Mesenchymal stem cell (in vitro differentiated cells and primary cell): ENCODE measurements at regions not wholly inside any gene's neighbourhood (a gene's known extent, or its start where the extent isn't known, plus 50 kb on each side); places are given as distances from the start of the nearest gene placed in this dataset.

Source experiments
- DNase-seq: peaks from one replicate; pipeline ENCODE4 v3.0.0-alpha.2; 2013
- H2AFZ ChIP-seq: one replicate; pipeline ENCODE4 v1.6.1; 2013; ENCODE audit warnings: low read depth, mild to moderate bottlenecking, control low read depth, inconsistent platforms, low read length, moderate library complexity
- H2AK5ac ChIP-seq: 2 replicates; pipeline ENCODE4 v1.6.1; 2013; ENCODE audit warnings: low read length, moderate library complexity, mild to moderate bottlenecking, inconsistent platforms; ENCODE audit not compliant: severe bottlenecking
- H2BK120ac ChIP-seq: one replicate; pipeline ENCODE4 v1.6.1; 2013; ENCODE audit warnings: low read depth, mild to moderate bottlenecking, inconsistent platforms, low read length, moderate library complexity
- H2BK12ac ChIP-seq, 2 experiments: one replicate each; pipeline ENCODE4 v1.6.1; 2013; ENCODE audit warnings: inconsistent platforms in 2 of 2, low read length in 2 of 2, mild to moderate bottlenecking in 2 of 2, moderate library complexity in 2 of 2, control low read depth in 1 of 2
- H2BK15ac ChIP-seq: one replicate; pipeline ENCODE4 v1.6.1; 2013; ENCODE audit warnings: mild to moderate bottlenecking, low read depth, inconsistent platforms; ENCODE audit not compliant: poor library complexity, severe bottlenecking
- H2BK5ac ChIP-seq: 2 replicates; pipeline ENCODE4 v1.6.1; 2013; ENCODE audit warnings: low read depth, mild to moderate bottlenecking, low read length, control low read depth, inconsistent platforms; ENCODE audit not compliant: poor library complexity, severe bottlenecking
- H3K14ac ChIP-seq, 2 experiments: one replicate each; pipeline ENCODE4 v1.6.1; 2013; ENCODE audit warnings: inconsistent platforms in 2 of 2, low read length in 2 of 2, control low read depth in 1 of 2, mild to moderate bottlenecking in 1 of 2, moderate library complexity in 1 of 2
- H3K18ac ChIP-seq, 2 experiments: one replicate each; pipeline ENCODE4 v1.6.1; 2013; ENCODE audit warnings: inconsistent platforms in 2 of 2, low read length in 2 of 2, control low read depth in 1 of 2, low read depth in 1 of 2, mild to moderate bottlenecking in 1 of 2
- H3K23ac ChIP-seq, 2 experiments: one replicate each; pipeline ENCODE4 v1.6.1; 2013; ENCODE audit warnings: inconsistent platforms in 2 of 2, low read length in 2 of 2, mild to moderate bottlenecking in 2 of 2, moderate library complexity in 2 of 2, control low read depth in 1 of 2
- H3K27ac ChIP-seq: 2 replicates; pipeline ENCODE4 v1.5.1; 2013; ENCODE audit warnings: mild to moderate bottlenecking, moderate library complexity, low read length, control low read depth, inconsistent platforms; ENCODE audit not compliant: poor library complexity, severe bottlenecking
- H3K27me3 ChIP-seq, 2 experiments: 2 replicates each; pipeline versions ENCODE4 v1.6.1 to v1.7.0; 2013; ENCODE audit warnings: low read length in 2 of 2, mild to moderate bottlenecking in 2 of 2, moderate library complexity in 2 of 2, control low read depth in 1 of 2, inconsistent platforms in 1 of 2; ENCODE audit not compliant: control insufficient read depth in 1 of 2, insufficient read depth in 1 of 2
- H3K36me3 ChIP-seq, 2 experiments: 2 replicates each; pipeline versions ENCODE4 v1.6.1 to v1.7.0; 2013; ENCODE audit warnings: low read length in 2 of 2, control low read depth in 1 of 2, inconsistent platforms in 1 of 2, low read depth in 1 of 2, mild to moderate bottlenecking in 1 of 2; ENCODE audit not compliant: insufficient read depth in 2 of 2, control insufficient read depth in 1 of 2
- H3K4ac ChIP-seq, 2 experiments: one replicate each; pipeline ENCODE4 v1.6.1; 2013; ENCODE audit warnings: inconsistent platforms in 2 of 2, low read length in 2 of 2, mild to moderate bottlenecking in 2 of 2, moderate library complexity in 2 of 2, control low read depth in 1 of 2, low read depth in 1 of 2
- H3K4me1 ChIP-seq: 2 replicates; pipeline ENCODE4 v1.6.1; 2013; ENCODE audit warnings: low read depth, low read length, control low read depth; ENCODE audit not compliant: control insufficient read depth, insufficient read depth
- H3K4me2 ChIP-seq: 2 replicates; pipeline ENCODE4 v1.6.1; 2013; ENCODE audit warnings: low read length, mild to moderate bottlenecking, inconsistent platforms; ENCODE audit not compliant: poor library complexity, severe bottlenecking
- H3K4me3 ChIP-seq, 2 experiments: 2 replicates each; pipeline versions ENCODE4 v1.5.1 to v1.7.0; 2013; ENCODE audit warnings: low read length in 2 of 2, mild to moderate bottlenecking in 2 of 2, control low read depth in 1 of 2, low read depth in 1 of 2; ENCODE audit not compliant: insufficient read depth in 1 of 2
- H3K79me1 ChIP-seq: replicated peaks from 2 replicates; pipeline ENCODE4 v1.6.1; 2013; ENCODE audit warnings: mild to moderate bottlenecking, control low read depth, low read length, inconsistent platforms; ENCODE audit not compliant: poor library complexity, severe bottlenecking
- H3K9ac ChIP-seq: 2 replicates; pipeline ENCODE4 v1.7.0; 2013; ENCODE audit warnings: mild to moderate bottlenecking, low read length, moderate library complexity
- H3K9me3 ChIP-seq: 2 replicates; pipeline ENCODE4 v1.7.0; 2013; ENCODE audit warnings: mild to moderate bottlenecking, low read length; ENCODE audit not compliant: control insufficient read depth
- H4K8ac ChIP-seq: one replicate; pipeline ENCODE4 v1.6.1; 2013; ENCODE audit warnings: inconsistent platforms, mild to moderate bottlenecking, low read length, moderate library complexity
- H4K91ac ChIP-seq: one replicate; pipeline ENCODE4 v1.6.1; 2013; ENCODE audit warnings: mild to moderate bottlenecking, low read length, inconsistent platforms
- whole genome bisulfite sequencing: methylation state at CpG from one replicate; pipeline ENCODE4 v1.1.7; 2013; ENCODE audit warnings: mixed read lengths; 5-methylcytosine and 5-hydroxymethylcytosine counted together

GRCh38 chr7:19290968-19291367 lies 145.7 kb upstream of the FERD3L start:
- H3K4ac ChIP-seq = no peak overlapping the region
- H3K14ac ChIP-seq = no peak overlapping the region
- no peak overlapping the region for H3K23ac ChIP-seq
- no peaks in the 10 kb centered on the region for H3K9me3 ChIP-seq
- no peak for DNase-seq
- H3K18ac ChIP-seq = no peak overlapping the region
- H3K4me3 ChIP-seq = no peak overlapping the region
- no peaks in the 10 kb centered on the region for H3K4me1 ChIP-seq
- H3K79me1 ChIP-seq = no peaks in the 10 kb centered on the region
- no peak overlapping the region for H4K91ac ChIP-seq
- H2BK12ac ChIP-seq = no peak overlapping the region
- H2BK15ac ChIP-seq = no peak overlapping the region
- H3K36me3 ChIP-seq = no peaks in the 10 kb centered on the region
- no peak overlapping the region for H3K9ac ChIP-seq
- no peak overlapping the region for H2BK5ac ChIP-seq
- no peak overlapping the region for H2AFZ ChIP-seq
- no peak overlapping the region for H2BK120ac ChIP-seq
- H3K27me3 ChIP-seq = no peaks in the 10 kb centered on the region
- H3K27ac ChIP-seq = no peak overlapping the region
- no peak overlapping the region for H3K4me2 ChIP-seq
- H2AK5ac ChIP-seq = no peak overlapping the region
- no peak overlapping the region for H4K8ac ChIP-seq

GRCh38 chr7:19290066-19290465 lies 144.8 kb upstream of the FERD3L start:
- no peak overlapping the region for H2BK120ac ChIP-seq
- DNase-seq = no peak
- H4K91ac ChIP-seq = no peak overlapping the region
- no peaks in the 10 kb centered on the region for H3K36me3 ChIP-seq
- WGBS = no CpG with 5 or more reads among the region's 1 CpG
- no peak overlapping the region for H2AK5ac ChIP-seq
- no peaks in the 10 kb centered on the region for H3K4me1 ChIP-seq
- no peak overlapping the region for H4K8ac ChIP-seq
- no peak overlapping the region for H2BK15ac ChIP-seq
- no peaks in the 10 kb centered on the region for H3K27me3 ChIP-seq
- no peak overlapping the region for H3K23ac ChIP-seq
- H3K9me3 ChIP-seq = no peaks in the 10 kb centered on the region
- H3K79me1 ChIP-seq = no peaks in the 10 kb centered on the region
- H3K9ac ChIP-seq = no peak overlapping the region
- H3K4me3 ChIP-seq = no peak overlapping the region
- H3K4me2 ChIP-seq = no peak overlapping the region
- H2BK5ac ChIP-seq = no peak overlapping the region
- H3K18ac ChIP-seq = no peak overlapping the region
- no peak overlapping the region for H3K14ac ChIP-seq
- H3K27ac ChIP-seq = no peak overlapping the region
- H3K4ac ChIP-seq = no peak overlapping the region
- H2AFZ ChIP-seq = no peak overlapping the region
- no peak overlapping the region for H2BK12ac ChIP-seq

GRCh38 chr7:19284596-19285300 lies 139.5 kb upstream of the FERD3L start:
- no peak overlapping the region for H3K23ac ChIP-seq
- H3K36me3 ChIP-seq = no peaks in the 10 kb centered on the region
- no peak overlapping the region for H3K27ac ChIP-seq
- no peak overlapping the region for H3K14ac ChIP-seq
- no peak overlapping the region for H2BK120ac ChIP-seq
- no peak overlapping the region for H3K18ac ChIP-seq
- H3K9me3 ChIP-seq = peaks cover 12% of the 10 kb centered on the region
- no peak for DNase-seq
- no peaks in the 10 kb centered on the region for H3K79me1 ChIP-seq
- 78% methylated on average over 1 of the region's 3 CpGs for WGBS
- H2AFZ ChIP-seq = no peak overlapping the region
- H3K4me2 ChIP-seq = no peak overlapping the region
- no peaks in the 10 kb centered on the region for H3K27me3 ChIP-seq
- no peaks in the 10 kb centered on the region for H3K4me1 ChIP-seq
- H4K91ac ChIP-seq = no peak overlapping the region
- no peak overlapping the region for H3K9ac ChIP-seq
- H2BK12ac ChIP-seq = no peak overlapping the region
- H4K8ac ChIP-seq = no peak overlapping the region
- H2BK5ac ChIP-seq = no peak overlapping the region
- H3K4ac ChIP-seq = no peak overlapping the region
- H3K4me3 ChIP-seq = no peak overlapping the region
- no peak overlapping the region for H2AK5ac ChIP-seq
- H2BK15ac ChIP-seq = no peak overlapping the region

DNA sequence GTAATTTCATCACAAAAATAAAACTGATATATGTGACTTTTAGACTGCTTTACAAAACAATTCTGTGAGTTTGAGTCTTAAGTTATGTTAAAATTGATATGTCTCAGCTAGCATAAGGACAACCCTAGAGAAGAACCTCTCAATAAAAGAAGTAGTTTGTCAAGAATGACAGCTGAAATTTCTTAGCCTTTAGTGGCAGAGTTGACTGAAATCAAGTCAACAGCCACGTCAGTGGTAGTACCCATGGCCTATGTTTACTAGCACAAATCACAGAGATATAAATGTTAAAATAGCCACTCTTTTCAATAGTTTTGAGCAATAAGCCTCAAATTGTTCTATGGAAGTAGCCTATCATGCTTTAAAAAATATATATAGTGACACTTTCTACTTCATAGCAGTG lies 138.9 kb upstream of the FERD3L start:
- no peak overlapping the region for H4K91ac ChIP-seq
- no peak overlapping the region for H2BK12ac ChIP-seq
- no peak overlapping the region for H3K18ac ChIP-seq
- no peak for DNase-seq
- H3K9me3 ChIP-seq = peaks cover 18% of the 10 kb centered on the region
- no peak overlapping the region for H3K23ac ChIP-seq
- no peak overlapping the region for H3K4ac ChIP-seq
- no peak overlapping the region for H4K8ac ChIP-seq
- no peak overlapping the region for H3K4me2 ChIP-seq
- no peak overlapping the region for H3K4me3 ChIP-seq
- no peaks in the 10 kb centered on the region for H3K4me1 ChIP-seq
- H3K9ac ChIP-seq = no peak overlapping the region
- no peak overlapping the region for H2BK15ac ChIP-seq
- no peak overlapping the region for H3K27ac ChIP-seq
- H2BK120ac ChIP-seq = no peak overlapping the region
- no peak overlapping the region for H2BK5ac ChIP-seq
- H3K27me3 ChIP-seq = no peaks in the 10 kb centered on the region
- H3K36me3 ChIP-seq = no peaks in the 10 kb centered on the region
- no peak overlapping the region for H2AK5ac ChIP-seq
- no peak overlapping the region for H2AFZ ChIP-seq
- WGBS = no CpG with 5 or more reads among the region's 1 CpG
- no peaks in the 10 kb centered on the region for H3K79me1 ChIP-seq
- H3K14ac ChIP-seq = no peak overlapping the region
